HepG2 (cell line): ENCODE measurements at regions not wholly inside any gene's neighbourhood (a gene's known extent, or its start where the extent isn't known, plus 50 kb on each side); places are given as distances from the start of the nearest gene placed in this dataset.

ENCODE experiments used
- MTA3 ChIP-seq: sonication (generic); formaldehyde crosslinking; IDR thresholded peaks from 2 replicates; pipeline ENCODE4 v1.4.0; 2020; ENCODE audit warnings: missing genetic modification reagents
- NCOA5 ChIP-seq: sonication (generic); formaldehyde crosslinking; IDR thresholded peaks from 2 replicates; pipeline ENCODE4 v1.4.0; 2020; ENCODE audit warnings: missing genetic modification reagents
- RARA ChIP-seq: IDR thresholded peaks from 2 replicates; pipeline ENCODE4 v1.6.1; 2016; ENCODE audit warnings: missing genetic modification reagents, missing compliant biosample characterization
- small RNA-seq, 3 experiments: library from RNA; depleted of rRNA; stranded (forward); fragments of <200 nt; gene quantifications; one replicate each; pipeline ENCODE3, GENCODE V24; 2012; ENCODE audit warnings: low read depth in 2 of 3, low replicate concordance in 1 of 3; ENCODE audit not compliant: insufficient read length in 3 of 3, insufficient read depth in 2 of 3

DNA sequence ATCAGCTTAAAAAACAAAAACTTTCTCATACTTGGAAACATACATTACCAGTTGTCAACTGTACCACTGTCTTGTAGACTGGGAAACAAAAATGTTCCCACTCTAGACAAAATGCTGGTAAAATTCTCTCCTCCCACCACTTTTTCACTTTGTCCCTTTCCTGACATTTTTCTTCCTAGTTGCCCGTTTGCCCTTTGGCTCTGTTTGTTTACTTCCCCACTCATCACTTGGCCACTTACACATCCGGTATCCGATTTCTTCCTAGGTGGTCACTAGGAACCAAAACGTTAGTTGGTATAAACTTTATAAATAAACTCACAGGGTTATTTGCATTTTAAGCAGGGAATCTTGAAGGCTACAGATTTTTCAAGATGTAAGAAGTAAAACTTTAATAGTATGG lies 84.9 kb downstream of the METTL4 start (continued):
- TF ChIP-seq RARA (CRISPR knock-in tag) (peak; percentile 26; the same call in 1 of the 2 replicates), NCOA5 (no peak), MTA3 (CRISPR knock-in tag) (no peak)

Small RNA genes lying in the stretch of these regions (small RNA-seq; reads per million reads assigned to genes)
- gene AP005119.1 (0 reads per million in 3 experiments), gene COX6CP3 (0 reads per million in 3 experiments), gene RN7SKP72 (0 reads per million in 3 experiments)
